ENCODE measurements at regions not wholly inside any gene's neighbourhood (a gene's known extent, or its start where the extent isn't known, plus 50 kb on each side); places are given as distances from the start of the nearest gene placed in this dataset.

- H3K4me3 ChIP-seq (ENCODE audit: low read depth in 2 of 2, low read length in 2 of 2): no peak overlapping the region
- no peak overlapping the region for H3K27ac ChIP-seq (ENCODE audit: low read length)
- BruUV-seq (replicated peaks): no TSS peak
- H3K27me3 ChIP-seq (ENCODE audit: control insufficient read depth, insufficient read depth, low read length): no peaks in the 10 kb centered on the region
- in situ Hi-C loops (cut with HindIII; ENCODE audit: low pct_unique_long_range_greater_than_20kb, low sequenced_read_pairs): no loop called here
- no peaks in the 10 kb centered on the region for H3K36me3 ChIP-seq (ENCODE audit: control insufficient read depth, insufficient read depth, low read length)
- no peak for TF ChIP-seq SIN3A (IDR thresholded peaks at IDR 0.05; ENCODE audit: borderline replicate concordance, insufficient read depth, low read depth, low read length)
- TF ChIP-seq CTCF (IDR thresholded peaks at IDR 0.05): no peak
- TF ChIP-seq REST (IDR thresholded peaks at IDR 0.05; ENCODE audit: insufficient read depth in 1 of 2, low read depth in 2 of 2, low read length in 1 of 2): no peak
- no peak for TF ChIP-seq TCF7L2 (IDR thresholded peaks at IDR 0.05; ENCODE audit: low read depth, low read length)
- no peak for TF ChIP-seq POLR2AphosphoS5 (IDR thresholded peaks at IDR 0.05; ENCODE audit: low read depth, low read length)
- intact Hi-C loops (cut with micrococcal nuclease; ENCODE audit: unreplicated experiment): no loop called here
- no peak for DNase-seq (ENCODE audit: low read depth, low spot score)
- ChIA-PET POLR2A (no interaction called here), CTCF (no interaction called here)
- H3K4me1 ChIP-seq (ENCODE audit: control insufficient read depth, insufficient read depth, low read length): no peaks in the 10 kb centered on the region
- ATAC-seq: no peak
- no peaks in the 10 kb centered on the region for H3K9me3 ChIP-seq (ENCODE audit: control insufficient read depth, insufficient read depth, low read depth, low read length)
Observed at GRCh38 chr4:159508917-159509500, 406.1 kb downstream of the RAPGEF2 start.

GRCh38 chr4:159512348-159512747 lies 409.5 kb downstream of the RAPGEF2 start:
- ChIA-PET POLR2A (no interaction called here), CTCF (no interaction called here)
- no peak for TF ChIP-seq CTCF (IDR thresholded peaks at IDR 0.05)
- no peak for TF ChIP-seq POLR2AphosphoS5 (IDR thresholded peaks at IDR 0.05; ENCODE audit: low read depth, low read length)
- TF ChIP-seq TCF7L2 (IDR thresholded peaks at IDR 0.05; ENCODE audit: low read depth, low read length): no peak
- no peak for TF ChIP-seq REST (IDR thresholded peaks at IDR 0.05; ENCODE audit: insufficient read depth in 1 of 2, low read depth in 2 of 2, low read length in 1 of 2)
- no peak for TF ChIP-seq SIN3A (IDR thresholded peaks at IDR 0.05; ENCODE audit: borderline replicate concordance, insufficient read depth, low read depth, low read length)
- H3K27ac ChIP-seq (ENCODE audit: low read length): no peak overlapping the region
- H3K9me3 ChIP-seq (ENCODE audit: control insufficient read depth, insufficient read depth, low read depth, low read length): no peaks in the 10 kb centered on the region
- intact Hi-C loops (cut with micrococcal nuclease; ENCODE audit: unreplicated experiment): no loop called here
- BruUV-seq (replicated peaks): no TSS peak
- no peaks in the 10 kb centered on the region for H3K27me3 ChIP-seq (ENCODE audit: control insufficient read depth, insufficient read depth, low read length)
- ATAC-seq (no peak), DNase-seq (ENCODE audit: low read depth, low spot score) (no peak)
- no peaks in the 10 kb centered on the region for H3K4me1 ChIP-seq (ENCODE audit: control insufficient read depth, insufficient read depth, low read length)
- in situ Hi-C loops (cut with HindIII; ENCODE audit: low pct_unique_long_range_greater_than_20kb, low sequenced_read_pairs): no loop called here
- no peaks in the 10 kb centered on the region for H3K36me3 ChIP-seq (ENCODE audit: control insufficient read depth, insufficient read depth, low read length)
- no peak overlapping the region for H3K4me3 ChIP-seq (ENCODE audit: low read depth in 2 of 2, low read length in 2 of 2)

Measured in Panc1 (cell line).